Astrocyte (in vitro differentiated cells and primary cell): ENCODE measurements at regions not wholly inside any gene's neighbourhood (a gene's known extent, or its start where the extent isn't known, plus 50 kb on each side); places are given as distances from the start of the nearest gene placed in this dataset.

Experiments
- DNase-seq: peaks from one replicate; pipeline ENCODE4 v3.0.0-alpha.2; 2010; ENCODE audit warnings: low read depth
- FAIRE-seq: peaks from 2 replicates; lab custom pipeline; 2011; peaks lifted over from hg19 to GRCh38; lab: Jason Lieb, UNC
- H2AFZ ChIP-seq: 2 replicates; pipeline ENCODE4 v1.6.0; 2012; ENCODE audit warnings: low read depth, low read length, inconsistent platforms
- H3K27ac ChIP-seq: 2 replicates; pipeline ENCODE4 v1.5.1; 2011; ENCODE audit warnings: low read depth, low read length, inconsistent platforms
- H3K27me3 ChIP-seq: 2 replicates; pipeline ENCODE4 v1.6.0; 2011; ENCODE audit warnings: low read length, inconsistent platforms; ENCODE audit not compliant: insufficient read depth
- H3K36me3 ChIP-seq: 2 replicates; pipeline ENCODE4 v1.5.1; 2011; ENCODE audit warnings: low read length, inconsistent platforms; ENCODE audit not compliant: insufficient read depth
- H3K4me1 ChIP-seq: 2 replicates; pipeline ENCODE4 v1.5.1; 2011; ENCODE audit warnings: low read length, inconsistent platforms; ENCODE audit not compliant: insufficient read depth
- H3K4me2 ChIP-seq: 2 replicates; pipeline ENCODE4 v1.6.0; 2012; ENCODE audit warnings: low read length, inconsistent platforms
- H3K4me3 ChIP-seq: 2 replicates; pipeline ENCODE4 v1.5.1; 2011; ENCODE audit warnings: low read depth, mild to moderate bottlenecking, low read length, inconsistent platforms; ENCODE audit not compliant: insufficient read depth
- H3K79me2 ChIP-seq: 2 replicates; pipeline ENCODE4 v1.6.0; 2012; ENCODE audit warnings: mild to moderate bottlenecking, low read length, inconsistent platforms; ENCODE audit not compliant: insufficient read depth
- H3K9ac ChIP-seq: 2 replicates; pipeline ENCODE4 v1.6.0; 2012; ENCODE audit warnings: mild to moderate bottlenecking, low read length, inconsistent platforms
- H3K9me3 ChIP-seq: 2 replicates; pipeline ENCODE4 v1.5.1; 2012; ENCODE audit warnings: low read depth, mild to moderate bottlenecking, low read length, inconsistent platforms; ENCODE audit not compliant: insufficient read depth
- H4K20me1 ChIP-seq: 2 replicates; pipeline ENCODE4 v1.6.0; 2012; ENCODE audit warnings: low read length, inconsistent platforms; ENCODE audit not compliant: insufficient read depth
- H3K27ac Mint-ChIP-seq: one replicate; pipeline ENCODE4 v1.8.0; 2021; ENCODE audit warnings: mild to moderate bottlenecking, mixed read lengths; ENCODE audit not compliant: unreplicated experiment
- H3K27me3 Mint-ChIP-seq: one replicate; pipeline ENCODE4 v1.8.0; 2021; ENCODE audit warnings: low read depth, mixed read lengths; ENCODE audit not compliant: unreplicated experiment
- H3K36me3 Mint-ChIP-seq: one replicate; pipeline ENCODE4 v1.8.0; 2021; ENCODE audit warnings: low read depth, mixed read lengths; ENCODE audit not compliant: unreplicated experiment
- H3K4me1 Mint-ChIP-seq: one replicate; pipeline ENCODE4 v1.8.0; 2021; ENCODE audit warnings: low read depth, mixed read lengths; ENCODE audit not compliant: unreplicated experiment
- H3K4me3 Mint-ChIP-seq: one replicate; pipeline ENCODE4 v1.8.0; 2021; ENCODE audit warnings: mild to moderate bottlenecking, moderate library complexity, mixed read lengths; ENCODE audit not compliant: unreplicated experiment
- H3K9me3 Mint-ChIP-seq: one replicate; pipeline ENCODE4 v1.8.0; 2021; ENCODE audit warnings: mild to moderate bottlenecking, mixed read lengths; ENCODE audit not compliant: unreplicated experiment
- CTCF ChIP-seq: IDR thresholded peaks from 2 replicates; pipeline ENCODE4 v1.5.1; 2011; ENCODE audit warnings: low read depth, mild to moderate bottlenecking, inconsistent platforms, low read length, moderate library complexity; ENCODE audit not compliant: insufficient read depth
- EZH2 ChIP-seq: IDR thresholded peaks from 2 replicates; pipeline ENCODE4 v1.6.1; 2012; ENCODE audit warnings: mild to moderate bottlenecking, low read length, inconsistent platforms; ENCODE audit not compliant: insufficient read depth

GRCh38 chr17:14904386-14904785, 360.7 kb downstream of the PMP22 start:
- no peaks in the 10 kb centered on the region for H3K27me3 ChIP-seq
- TF ChIP-seq EZH2 (no peak), CTCF (no peak)
- H3K4me1 Mint-ChIP-seq, result peaks cover 3% of the 10 kb centered on the region
- no peak overlapping the region for H2AFZ ChIP-seq
- no peak overlapping the region for H3K4me3 Mint-ChIP-seq
- H3K4me2 ChIP-seq, result no peak overlapping the region
- no peaks in the 10 kb centered on the region for H3K9me3 ChIP-seq
- no peak for DNase-seq
- no peaks in the 10 kb centered on the region for H3K36me3 Mint-ChIP-seq
- H4K20me1 ChIP-seq, result no peaks in the 10 kb centered on the region
- H3K27me3 Mint-ChIP-seq, result no peaks in the 10 kb centered on the region
- H3K4me1 ChIP-seq, result no peaks in the 10 kb centered on the region
- no peaks in the 10 kb centered on the region for H3K36me3 ChIP-seq
- no peak overlapping the region for H3K9ac ChIP-seq
- no peak overlapping the region for H3K27ac Mint-ChIP-seq
- no peak for FAIRE-seq
- no peaks in the 10 kb centered on the region for H3K9me3 Mint-ChIP-seq
- no peak overlapping the region for H3K27ac ChIP-seq
- H3K79me2 ChIP-seq, result no peaks in the 10 kb centered on the region
- H3K4me3 ChIP-seq, result no peak overlapping the region

GRCh38 chr17:14903854-14904253, 361.3 kb downstream of the PMP22 start:
- no peak overlapping the region for H3K27ac Mint-ChIP-seq
- no peak for FAIRE-seq

GRCh38 chr17:14902803-14903202, 362.3 kb downstream of the PMP22 start:
- Mint-ChIP-seq H3K9me3 (peaks cover 1% of the 10 kb centered on the region), H3K4me1 (peaks cover 3% of the 10 kb centered on the region), H3K27me3 (no peaks in the 10 kb centered on the region), H3K36me3 (no peaks in the 10 kb centered on the region), H3K4me3 (no peak overlapping the region), H3K27ac (no peak overlapping the region)
- Histone ChIP-seq H3K36me3 (no peaks in the 10 kb centered on the region), H3K4me3 (no peak overlapping the region), H3K79me2 (no peaks in the 10 kb centered on the region), H3K27ac (no peak overlapping the region), H2AFZ (no peak overlapping the region), H3K9ac (no peak overlapping the region), H3K4me2 (no peak overlapping the region), H3K9me3 (no peaks in the 10 kb centered on the region), H3K4me1 (no peaks in the 10 kb centered on the region), H4K20me1 (no peaks in the 10 kb centered on the region), H3K27me3 (no peaks in the 10 kb centered on the region)
- TF ChIP-seq CTCF, result no peak
- TF ChIP-seq EZH2, result no peak
- DNase-seq, result no peak
- FAIRE-seq, result no peak

More at GRCh38 chr17:14903854-14904253, 361.3 kb downstream of the PMP22 start:
- H3K4me1 ChIP-seq, result no peaks in the 10 kb centered on the region
- peaks cover 3% of the 10 kb centered on the region for H3K4me1 Mint-ChIP-seq
- no peaks in the 10 kb centered on the region for H3K36me3 ChIP-seq
- no peaks in the 10 kb centered on the region for H3K27me3 Mint-ChIP-seq
- no peaks in the 10 kb centered on the region for H3K9me3 ChIP-seq
- H3K36me3 Mint-ChIP-seq, result no peaks in the 10 kb centered on the region
- no peak for DNase-seq
- H3K79me2 ChIP-seq, result no peaks in the 10 kb centered on the region
- no peak overlapping the region for H3K4me3 Mint-ChIP-seq
- TF ChIP-seq CTCF, result no peak
- TF ChIP-seq EZH2, result no peak
- H3K4me3 ChIP-seq, result no peak overlapping the region
- H3K27ac ChIP-seq, result no peak overlapping the region
- no peaks in the 10 kb centered on the region for H3K27me3 ChIP-seq
- no peak overlapping the region for H3K4me2 ChIP-seq
- H4K20me1 ChIP-seq, result no peaks in the 10 kb centered on the region
- no peak overlapping the region for H2AFZ ChIP-seq
- H3K9me3 Mint-ChIP-seq, result no peaks in the 10 kb centered on the region
- H3K9ac ChIP-seq, result no peak overlapping the region
